Mammary epithelial cell (primary cell): ENCODE measurements at regions not wholly inside any gene's neighbourhood (a gene's known extent, or its start where the extent isn't known, plus 50 kb on each side); places are given as distances from the start of the nearest gene placed in this dataset.

Source experiments
- EZH2 ChIP-seq: IDR thresholded peaks from 2 replicates; pipeline ENCODE4 v1.6.1; 2012; ENCODE audit warnings: low read length, inconsistent platforms, borderline replicate concordance
- TF ChIP-seq, protein P1 (sequence below), 2 donors: IDR thresholded peaks in 1 of 2; conservative IDR thresholded peaks in 1 of 2; 2 replicates each; pipeline ENCODE4 v1.5.1; 2011 to 2012; ENCODE audit warnings: inconsistent platforms in 2 of 2, low read length in 2 of 2, mild to moderate bottlenecking in 2 of 2, control low read depth in 1 of 2, low read depth in 1 of 2; ENCODE audit not compliant: insufficient read depth in 1 of 2; ENCODE audit errors: extremely low read depth in 1 of 2

DNA sequence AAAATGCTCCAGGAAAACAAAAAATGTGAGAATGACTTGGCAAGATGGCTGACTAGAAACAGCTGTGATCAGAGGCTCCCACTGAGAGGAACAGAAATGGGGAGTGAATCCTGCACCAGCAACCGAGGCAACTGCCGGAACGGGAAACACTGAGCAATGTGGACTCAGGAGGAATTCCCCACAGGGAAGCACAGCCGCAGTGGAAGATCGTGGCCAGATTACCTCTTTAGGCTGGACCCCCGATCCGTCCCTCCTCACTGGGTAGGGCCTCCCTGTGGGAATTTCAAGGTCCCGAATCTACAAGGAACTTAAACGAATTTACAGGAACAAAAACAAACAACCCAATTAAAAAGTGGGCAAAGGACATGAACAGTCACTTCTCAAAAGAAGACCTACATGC lies 385.2 kb upstream of the MCTP2 start:
- no peak for TF ChIP-seq EZH2
- TF ChIP-seq, protein P1, sequence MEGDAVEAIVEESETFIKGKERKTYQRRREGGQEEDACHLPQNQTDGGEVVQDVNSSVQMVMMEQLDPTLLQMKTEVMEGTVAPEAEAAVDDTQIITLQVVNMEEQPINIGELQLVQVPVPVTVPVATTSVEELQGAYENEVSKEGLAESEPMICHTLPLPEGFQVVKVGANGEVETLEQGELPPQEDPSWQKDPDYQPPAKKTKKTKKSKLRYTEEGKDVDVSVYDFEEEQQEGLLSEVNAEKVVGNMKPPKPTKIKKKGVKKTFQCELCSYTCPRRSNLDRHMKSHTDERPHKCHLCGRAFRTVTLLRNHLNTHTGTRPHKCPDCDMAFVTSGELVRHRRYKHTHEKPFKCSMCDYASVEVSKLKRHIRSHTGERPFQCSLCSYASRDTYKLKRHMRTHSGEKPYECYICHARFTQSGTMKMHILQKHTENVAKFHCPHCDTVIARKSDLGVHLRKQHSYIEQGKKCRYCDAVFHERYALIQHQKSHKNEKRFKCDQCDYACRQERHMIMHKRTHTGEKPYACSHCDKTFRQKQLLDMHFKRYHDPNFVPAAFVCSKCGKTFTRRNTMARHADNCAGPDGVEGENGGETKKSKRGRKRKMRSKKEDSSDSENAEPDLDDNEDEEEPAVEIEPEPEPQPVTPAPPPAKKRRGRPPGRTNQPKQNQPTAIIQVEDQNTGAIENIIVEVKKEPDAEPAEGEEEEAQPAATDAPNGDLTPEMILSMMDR (conservative IDR thresholded peaks at IDR 0.05 in 1 of 2, IDR thresholded peaks at IDR 0.05 in 1 of 2; ENCODE audit: extremely low read depth in 1 of 2, insufficient read depth in 1 of 2, low read depth in 1 of 2, low read length in 2 of 2): no peak
